ENCODE measurements at regions not wholly inside any gene's neighbourhood (a gene's known extent, or its start where the extent isn't known, plus 50 kb on each side); places are given as distances from the start of the nearest gene placed in this dataset.
A peak's percentile ranks its signal among the peaks of the same experiment; 100 is the strongest.

DNA sequence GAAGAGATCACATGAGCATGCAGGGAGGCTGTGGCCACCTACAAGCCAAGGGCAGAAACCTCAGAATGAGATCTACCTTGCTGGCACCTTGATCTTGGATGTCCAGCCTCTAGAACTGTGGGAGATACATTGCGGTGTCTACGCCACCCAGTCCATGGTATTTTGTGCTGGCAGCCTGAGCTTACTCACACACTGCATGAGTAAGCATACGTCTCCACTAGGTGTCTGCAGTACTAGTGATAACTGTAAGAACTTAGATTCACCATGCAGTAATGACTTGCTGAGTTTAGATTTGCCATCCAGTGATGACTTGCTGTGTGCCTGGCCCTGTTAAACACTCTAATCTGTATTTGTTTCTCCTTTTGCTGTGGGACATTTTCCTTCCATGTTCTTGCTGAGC lies 417.7 kb downstream of the GADD45G start:
- intact Hi-C loops (cut with DNase I): no loop called here
- no peak for DNase-seq

- no peak for DNase-seq
- intact Hi-C loops (cut with DNase I): no loop called here
These were observed 419.0 kb downstream of the GADD45G start for GRCh38 chr9:90023861-90024260.

GRCh38 chr9:90024409-90024808 lies 419.6 kb downstream of the GADD45G start:
- DNase-seq: no peak
- intact Hi-C loops (cut with DNase I): no loop called here

GRCh38 chr9:90024823-90025222 lies 420.0 kb downstream of the GADD45G start:
- DNase-seq: peak in 1 of 10 donors; percentile 79
- intact Hi-C loops (cut with DNase I): no loop called here

- intact Hi-C loops (cut with DNase I): no loop called here
- DNase-seq: no peak
These were observed 421.0 kb downstream of the GADD45G start for GRCh38 chr9:90025816-90026215.

DNA sequence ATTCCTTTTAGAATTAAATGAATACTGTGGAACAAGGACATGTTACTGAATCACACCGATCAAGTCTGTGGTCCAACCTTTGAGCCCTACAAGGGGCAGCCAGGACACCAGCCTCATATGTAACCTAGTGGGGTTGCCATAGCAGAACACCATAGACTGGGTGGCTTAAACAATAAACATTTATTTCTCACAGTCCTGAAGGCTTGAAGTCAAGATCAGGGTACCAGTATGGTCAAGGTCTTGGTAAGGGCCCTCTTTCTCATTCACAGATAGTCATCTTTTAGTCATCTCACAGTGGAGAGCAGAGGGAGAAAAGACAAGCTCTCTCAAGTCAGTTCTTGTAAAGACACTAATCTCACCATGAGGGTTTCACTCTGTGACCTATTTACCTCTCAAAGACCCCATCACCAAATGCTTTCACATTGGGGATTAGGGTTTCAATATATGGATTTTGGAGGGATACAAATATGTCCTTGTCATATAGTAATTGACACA lies 422.5 kb downstream of the GADD45G start:
- DNase-seq: no peak
- intact Hi-C loops (cut with DNase I): no loop called here

- DNase-seq: no peak
- intact Hi-C loops (cut with DNase I): no loop called here
These were observed 424.6 kb downstream of the GADD45G start for GRCh38 chr9:90029386-90029785.

- DNase-seq: no peak
- intact Hi-C loops (cut with DNase I): no loop called here
These were observed 425.2 kb downstream of the GADD45G start for GRCh38 chr9:90029996-90030395.

DNA sequence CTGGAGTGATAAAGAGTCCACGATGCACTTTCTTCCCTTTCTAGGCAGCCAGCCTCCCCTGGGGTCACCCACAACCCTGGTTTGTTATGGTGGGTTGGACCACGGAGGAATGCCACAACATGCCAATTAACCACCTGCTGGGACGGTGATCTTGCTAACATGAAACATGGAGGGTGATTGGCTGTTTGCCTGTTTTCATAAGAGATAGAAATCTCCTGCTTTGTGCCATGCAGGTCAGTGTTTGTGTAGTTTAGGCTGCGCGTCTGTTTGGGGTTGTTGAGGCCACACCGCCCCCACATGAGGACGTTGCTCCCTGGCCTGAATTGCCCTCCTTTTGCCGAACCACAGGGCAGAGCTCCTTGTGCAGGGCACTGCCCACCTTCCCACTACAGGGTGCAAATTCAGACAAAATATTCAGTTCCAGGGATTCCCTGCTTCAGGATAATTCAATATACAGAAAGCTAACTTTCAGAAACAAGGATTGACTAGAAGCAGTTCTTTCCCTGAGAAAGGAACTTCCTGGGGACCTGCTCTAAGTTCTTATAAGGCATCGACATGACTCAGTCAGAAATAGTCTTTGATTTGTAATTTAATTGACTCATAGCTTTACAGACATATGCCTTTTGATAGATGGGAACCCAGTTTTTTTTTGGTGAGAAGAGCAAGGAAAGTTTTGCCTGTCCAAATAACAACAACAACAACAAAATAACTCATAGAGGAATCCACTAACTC lies 427.6 kb downstream of the GADD45G start:
- DNase-seq: no peak
- intact Hi-C loops (cut with DNase I): no loop called here

- no peak for DNase-seq
- intact Hi-C loops (cut with DNase I): no loop called here
These were observed 428.3 kb downstream of the GADD45G start for GRCh38 chr9:90033028-90033650.

GRCh38 chr9:90034071-90034470 lies 429.3 kb downstream of the GADD45G start:
- intact Hi-C loops (cut with DNase I): no loop called here
- no peak for DNase-seq

- intact Hi-C loops (cut with DNase I): no loop called here
- DNase-seq: no peak
These were observed 430.7 kb downstream of the GADD45G start for GRCh38 chr9:90035471-90035870.

GRCh38 chr9:90037146-90037797 lies 432.5 kb downstream of the GADD45G start:
- no peak for DNase-seq
- intact Hi-C loops (cut with DNase I): no loop called here

GRCh38 chr9:90038763-90039162 lies 434.0 kb downstream of the GADD45G start:
- DNase-seq: no peak
- intact Hi-C loops (cut with DNase I): no loop called here

- intact Hi-C loops (cut with DNase I): no loop called here
- DNase-seq: no peak
These were observed 439.5 kb downstream of the GADD45G start for GRCh38 chr9:90044263-90044662.

GRCh38 chr9:90044710-90045151 lies 439.9 kb downstream of the GADD45G start:
- DNase-seq: no peak
- intact Hi-C loops (cut with DNase I): no loop called here

DNA sequence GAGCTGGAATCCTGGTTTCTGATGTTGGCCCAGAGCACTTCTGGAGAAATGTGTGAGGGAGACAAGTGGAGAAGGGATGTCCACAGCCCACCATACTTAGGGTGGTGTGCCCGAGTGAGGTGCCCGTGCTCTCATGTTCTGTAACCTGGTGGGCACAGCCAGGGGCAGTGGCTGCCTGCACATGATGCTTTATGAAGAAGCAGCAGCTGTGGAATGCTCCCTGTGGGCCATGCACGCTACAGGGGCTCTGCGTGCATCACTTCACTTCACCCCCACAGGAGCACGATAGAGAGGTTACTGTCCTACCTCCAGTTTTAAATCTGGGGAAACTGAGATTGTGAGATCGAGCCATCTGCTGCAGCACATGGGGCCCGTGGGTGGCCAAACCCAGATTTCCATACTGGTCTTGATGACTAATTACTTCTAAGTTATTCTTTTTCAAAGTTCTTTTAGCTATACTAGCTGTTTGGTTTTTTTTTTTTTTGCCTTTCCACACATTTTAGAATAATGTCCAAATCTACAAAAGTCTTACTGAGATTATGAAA lies 441.6 kb downstream of the GADD45G start:
- intact Hi-C loops (cut with DNase I): no loop called here
- DNase-seq: peak in 6 of 10 donors; percentile 18 to 87 (median 36)

DNA sequence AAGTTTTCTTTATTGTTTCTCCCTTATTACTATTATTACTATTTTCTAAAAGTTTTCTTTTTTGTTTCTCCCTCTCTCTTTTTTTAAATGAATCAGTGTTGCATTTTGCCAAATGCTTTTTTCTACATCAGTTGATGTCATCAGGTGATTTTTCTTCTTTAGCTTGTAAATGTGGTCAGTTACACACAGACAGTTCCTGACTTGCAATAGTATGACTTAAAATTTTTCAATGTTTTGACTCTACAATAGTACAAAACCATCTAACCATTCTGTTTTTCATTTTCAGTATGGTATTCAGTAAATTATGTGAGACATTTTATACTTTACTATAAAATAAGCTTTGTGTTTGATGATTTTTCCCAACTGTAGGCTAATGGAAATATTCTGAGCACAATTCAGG lies 443.0 kb downstream of the GADD45G start:
- no peak for DNase-seq
- intact Hi-C loops (cut with DNase I): no loop called here

- no peak for DNase-seq
- intact Hi-C loops (cut with DNase I): no loop called here
These were observed 447.6 kb downstream of the GADD45G start for GRCh38 chr9:90052366-90052765.

DNA sequence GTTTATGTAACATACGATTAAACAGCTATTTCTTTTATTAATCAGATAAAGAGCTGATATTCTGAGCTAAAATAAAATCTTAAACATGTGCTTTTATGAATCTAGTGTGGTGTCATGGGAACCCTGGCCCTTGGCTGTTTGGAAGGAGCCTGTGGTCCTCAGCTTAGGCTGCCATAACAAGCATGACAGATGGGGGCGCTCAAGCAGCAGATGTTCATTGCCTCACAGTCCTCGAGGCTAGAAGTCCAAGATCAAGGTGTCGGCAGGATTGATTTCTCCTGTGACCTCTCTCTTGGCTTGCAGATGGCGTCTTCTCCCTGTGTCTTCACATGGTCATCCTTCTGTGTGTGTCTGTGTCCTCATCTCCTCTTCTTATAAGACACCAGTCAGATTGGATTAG lies 448.2 kb downstream of the GADD45G start:
- DNase-seq: no peak
- intact Hi-C loops (cut with DNase I): no loop called here

DNA sequence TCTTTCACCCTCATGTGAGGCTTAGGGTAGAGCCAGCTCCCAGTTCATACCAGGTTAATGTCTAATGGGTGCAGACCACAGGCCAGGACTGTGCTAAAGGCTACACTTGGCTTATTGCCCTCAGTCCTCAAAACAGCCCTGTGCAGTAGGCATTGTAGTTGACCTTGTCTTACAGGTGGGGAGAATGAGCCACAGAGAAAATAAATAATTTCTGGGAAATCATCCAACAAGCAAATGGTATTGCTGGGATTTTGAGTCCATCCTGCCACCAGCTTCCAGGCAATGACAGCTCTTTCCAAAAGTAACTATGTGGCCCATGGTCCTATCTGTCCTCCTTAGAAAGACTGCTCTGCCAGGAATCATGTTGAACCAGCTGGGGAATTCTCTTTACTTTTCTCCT lies 450.0 kb downstream of the GADD45G start:
- intact Hi-C loops (cut with DNase I): no loop called here
- no peak for DNase-seq
